LoVo (cell line): ENCODE measurements at regions not wholly inside any gene's neighbourhood (a gene's known extent, or its start where the extent isn't known, plus 50 kb on each side); places are given as distances from the start of the nearest gene placed in this dataset.
A peak's percentile ranks its signal among the peaks of the same experiment; 100 is the strongest.
"Not testable (repeated sequence)": the region's sequence is repeated elsewhere in the genome, so short reads cannot be mapped to it uniquely, and the experiment has no call there.

Experiments
- DNase-seq: peaks from one replicate; pipeline ENCODE4 v3.0.0-alpha.2; 2016; ENCODE audit warnings: low spot score

DNA sequence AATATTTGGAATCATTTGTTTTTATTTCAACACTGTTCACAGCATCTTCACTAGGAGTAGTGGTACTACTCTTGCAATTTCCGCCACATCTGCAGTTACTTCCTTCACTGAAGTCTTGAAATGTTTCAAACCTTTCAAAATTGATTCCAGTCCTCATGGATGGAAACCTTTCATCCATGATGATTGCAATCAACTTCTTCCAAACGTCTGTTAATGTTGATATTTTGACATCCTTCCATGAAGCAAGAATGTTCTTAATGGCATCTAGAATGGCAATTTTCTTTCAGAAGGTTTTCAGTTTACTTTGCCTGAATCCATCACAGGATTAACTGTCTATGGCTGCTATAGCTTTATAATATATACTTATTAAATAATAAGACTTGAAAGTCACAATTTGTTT is 736.8 kb upstream of the CA10 start:
- no peak for DNase-seq

DNA sequence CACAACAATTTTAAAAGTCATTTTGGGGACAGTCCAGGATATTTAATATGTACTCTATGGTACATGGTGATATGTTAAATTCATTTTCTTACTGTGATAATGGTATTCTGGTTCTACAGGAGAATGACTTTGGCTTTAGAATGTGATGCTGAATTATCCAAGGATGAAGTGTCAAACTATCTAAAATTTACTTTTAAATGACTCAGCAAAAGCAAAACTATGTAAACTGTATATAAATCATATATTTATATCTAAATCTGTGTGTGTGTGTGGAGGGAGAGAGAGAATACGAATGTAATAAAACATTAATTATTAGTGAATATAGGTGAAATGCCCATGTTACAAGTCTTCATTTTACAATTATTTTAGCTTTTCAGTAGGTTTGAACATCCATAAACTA is 733.8 kb upstream of the CA10 start:
- no peak for DNase-seq

DNA sequence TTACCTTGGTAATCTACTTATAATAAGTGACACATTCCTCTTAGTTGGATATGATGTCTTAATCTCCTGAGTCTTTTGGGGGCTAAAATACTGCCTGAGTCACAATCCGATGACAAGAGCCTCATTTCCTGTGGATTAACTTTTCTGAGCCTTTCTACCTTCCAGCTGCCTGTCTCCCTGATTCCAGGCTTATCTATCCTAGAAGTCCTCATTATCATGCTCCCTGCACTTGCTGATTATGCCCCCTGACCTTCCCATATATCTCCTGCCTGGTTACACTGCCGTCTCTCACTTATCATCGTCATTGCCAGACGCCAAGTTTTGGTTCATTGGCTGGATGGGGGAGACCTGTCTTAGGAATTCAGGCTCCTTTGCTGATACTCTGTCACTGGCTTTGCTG is 727.4 kb upstream of the CA10 start:
- DNase-seq: no peak

DNA sequence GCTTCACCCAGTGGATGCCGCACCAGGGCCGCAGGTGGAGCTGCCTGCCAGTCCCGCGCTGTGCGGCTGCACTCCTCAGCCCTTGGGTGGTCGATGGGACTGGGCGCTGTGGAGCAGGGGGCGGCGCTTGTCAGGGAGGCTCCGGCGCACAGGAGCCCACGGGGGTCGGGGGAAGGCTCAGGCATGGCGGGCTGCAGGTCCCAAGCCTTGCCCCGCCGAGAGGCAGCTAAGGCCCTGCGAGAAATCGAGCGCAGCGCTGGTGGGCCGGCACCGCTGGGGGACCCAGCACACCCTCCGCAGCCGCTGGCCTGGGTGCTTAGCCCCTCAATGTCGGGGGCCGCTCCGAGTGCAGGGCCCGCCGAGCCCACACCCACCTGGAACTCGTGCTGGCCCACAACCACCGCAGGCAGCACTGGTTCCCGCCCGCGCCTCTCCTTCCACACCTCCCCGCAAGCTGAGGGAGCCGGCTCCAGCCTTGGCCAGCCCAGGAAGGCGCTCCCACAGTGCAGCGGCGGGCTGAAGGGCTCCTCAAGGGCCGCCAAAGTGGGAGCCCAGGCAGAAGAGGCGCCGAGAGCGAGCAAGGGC is 725.5 kb upstream of the CA10 start:
- not testable (repeated sequence) for DNase-seq

DNA sequence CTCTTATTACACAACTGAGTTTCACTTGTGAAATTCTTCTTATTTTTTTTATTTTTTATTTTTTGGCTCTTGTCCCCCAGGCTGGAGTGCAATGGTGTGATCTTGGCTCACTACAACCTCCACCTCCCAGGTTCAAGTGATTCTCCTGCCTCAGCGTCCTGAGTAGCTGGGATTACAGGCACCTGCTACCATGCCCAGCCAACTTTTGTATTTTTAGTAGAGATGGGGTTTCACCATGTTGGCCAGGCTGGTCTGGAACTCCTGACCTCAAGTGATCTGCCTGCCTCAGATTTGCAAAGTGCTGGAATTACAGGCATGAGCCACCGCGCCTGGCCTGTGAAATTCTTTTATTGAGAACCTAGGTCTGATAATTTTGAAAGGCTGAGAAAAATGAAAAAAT is 688.3 kb upstream of the CA10 start:
- DNase-seq: not testable (repeated sequence)

DNA sequence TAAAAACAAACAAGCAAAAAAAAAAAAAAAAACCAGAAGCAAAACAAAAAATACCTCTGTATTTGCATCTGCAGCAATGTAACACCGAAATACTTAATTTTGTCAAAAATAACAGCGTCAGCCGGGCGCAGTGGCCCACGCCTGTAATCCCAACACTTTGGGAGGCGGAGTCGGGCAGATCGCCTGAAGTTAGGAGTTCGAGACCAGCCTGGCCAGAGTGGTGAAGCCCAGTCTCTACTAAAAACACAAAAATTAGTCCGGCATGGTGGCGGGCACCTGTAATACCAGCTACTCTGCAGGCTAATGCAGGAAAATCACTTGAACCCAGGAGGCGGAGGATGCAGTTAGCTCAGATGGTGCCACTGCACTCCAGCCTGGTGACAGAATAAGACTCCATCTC is 683.5 kb upstream of the CA10 start:
- DNase-seq: no peak

DNA sequence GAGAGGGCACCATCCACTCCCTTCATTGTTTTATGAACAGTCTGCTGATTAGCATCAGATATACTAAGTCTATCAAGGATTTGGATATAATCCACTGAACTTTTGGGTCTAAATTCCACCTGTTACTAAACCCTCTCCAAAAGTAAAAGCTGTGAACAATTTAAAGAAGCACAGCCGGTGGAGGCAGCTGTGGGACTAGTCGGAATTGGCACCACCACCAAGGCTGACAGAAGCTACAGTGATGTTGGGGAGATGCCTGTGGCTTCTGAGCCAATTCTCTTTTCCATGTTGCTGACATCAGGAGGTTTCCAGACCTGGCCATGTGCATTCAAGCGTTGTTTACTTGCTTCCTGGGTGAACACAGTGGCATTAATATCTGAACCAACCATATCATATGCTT is 679.0 kb upstream of the CA10 start:
- DNase-seq: no peak

DNA sequence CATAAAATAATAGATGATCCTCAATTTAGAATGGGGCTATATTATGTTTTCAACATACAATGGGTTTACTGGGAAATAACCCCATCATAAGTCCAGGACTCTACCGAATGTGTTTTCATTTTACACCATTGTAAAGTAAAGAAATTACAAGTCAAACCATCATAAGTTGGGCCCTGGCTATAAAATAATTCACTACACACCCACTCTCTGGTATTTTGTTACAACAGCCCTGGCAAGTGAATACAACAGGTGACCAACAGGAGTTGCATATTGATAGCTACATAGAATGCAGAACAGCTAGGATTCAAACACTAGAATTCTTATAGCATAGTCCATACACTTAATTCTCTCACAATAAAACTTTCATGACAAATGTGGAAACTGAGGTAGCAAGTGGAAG is 673.0 kb upstream of the CA10 start:
- DNase-seq: no peak

DNA sequence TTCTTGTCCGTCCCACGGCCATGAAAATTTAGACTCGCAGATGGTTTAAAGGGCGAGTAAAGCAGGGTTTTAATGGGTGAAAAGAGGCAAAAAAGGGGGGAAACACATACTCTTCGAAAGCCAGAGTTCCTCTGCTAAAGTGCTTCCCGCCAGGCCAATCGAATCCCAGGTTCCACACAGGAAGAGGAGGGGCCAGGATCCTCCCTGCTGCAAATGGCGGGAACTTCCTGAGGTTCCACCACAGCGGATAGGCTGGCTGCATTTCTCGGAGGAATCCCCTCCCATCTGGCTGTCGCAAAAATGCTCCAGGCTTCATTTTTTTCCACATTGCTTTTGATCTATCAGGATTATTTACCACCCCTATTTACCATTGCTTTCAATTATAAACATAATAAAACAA is 670.1 kb upstream of the CA10 start:
- no peak for DNase-seq

DNA sequence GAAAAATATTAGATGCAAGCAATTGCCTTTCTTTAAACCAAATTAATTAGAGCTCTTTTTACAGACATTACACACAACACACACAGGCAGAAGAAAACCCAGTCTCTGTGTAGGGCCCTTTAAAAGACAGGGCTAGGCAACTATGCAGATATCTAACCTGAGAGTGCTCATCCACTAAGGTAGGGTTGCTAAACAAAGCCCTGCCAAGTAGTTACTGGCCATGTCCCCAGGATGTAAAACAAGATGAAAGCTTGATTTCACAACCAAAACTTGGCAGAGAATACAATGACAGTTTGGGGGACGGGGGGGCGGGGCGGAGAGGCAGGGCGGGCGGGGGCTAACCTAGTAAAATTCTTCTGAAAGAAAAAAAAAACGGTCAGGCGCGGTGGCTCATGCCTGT is 669.0 kb upstream of the CA10 start:
- peak; percentile 57 for DNase-seq

DNA sequence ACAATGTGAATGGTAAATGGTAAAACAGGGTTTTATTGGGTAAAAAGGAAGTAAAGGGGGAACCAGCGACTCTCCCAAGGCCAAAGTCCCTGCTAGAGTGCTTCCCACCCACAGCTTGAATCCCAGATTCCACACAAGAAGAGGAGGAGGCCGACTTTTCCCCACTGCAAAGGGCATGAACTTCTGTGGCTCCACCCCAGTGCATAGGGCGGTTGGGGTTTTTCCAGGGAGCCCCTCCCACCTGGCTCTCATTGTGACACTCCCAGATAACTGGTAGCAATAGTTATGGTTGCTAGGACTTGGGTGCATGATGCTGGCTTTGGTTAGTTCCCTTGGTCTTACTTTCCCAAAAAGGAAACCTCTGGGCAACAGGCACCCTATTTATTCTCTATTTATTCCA is 666.0 kb upstream of the CA10 start:
- peak; percentile 39 for DNase-seq

DNA sequence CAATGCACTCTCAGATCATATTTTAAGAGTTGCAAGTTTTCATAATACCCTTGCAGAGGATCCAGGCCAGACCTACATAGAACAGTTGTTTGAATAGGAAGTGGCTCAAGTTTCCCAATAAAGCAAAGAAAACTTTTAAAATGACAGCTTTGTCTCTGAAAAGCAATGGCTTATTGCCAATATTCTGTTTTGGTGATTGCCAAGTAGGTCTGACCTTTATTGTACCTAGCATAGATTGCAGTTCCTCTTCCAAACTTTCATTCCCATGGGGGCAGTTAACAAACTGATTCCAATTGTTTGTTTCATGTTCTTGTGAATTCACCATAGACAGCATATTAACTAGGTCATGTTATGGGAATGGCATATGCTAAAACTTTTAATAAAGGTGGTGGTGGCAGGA is 664.6 kb upstream of the CA10 start:
- no peak for DNase-seq

DNA sequence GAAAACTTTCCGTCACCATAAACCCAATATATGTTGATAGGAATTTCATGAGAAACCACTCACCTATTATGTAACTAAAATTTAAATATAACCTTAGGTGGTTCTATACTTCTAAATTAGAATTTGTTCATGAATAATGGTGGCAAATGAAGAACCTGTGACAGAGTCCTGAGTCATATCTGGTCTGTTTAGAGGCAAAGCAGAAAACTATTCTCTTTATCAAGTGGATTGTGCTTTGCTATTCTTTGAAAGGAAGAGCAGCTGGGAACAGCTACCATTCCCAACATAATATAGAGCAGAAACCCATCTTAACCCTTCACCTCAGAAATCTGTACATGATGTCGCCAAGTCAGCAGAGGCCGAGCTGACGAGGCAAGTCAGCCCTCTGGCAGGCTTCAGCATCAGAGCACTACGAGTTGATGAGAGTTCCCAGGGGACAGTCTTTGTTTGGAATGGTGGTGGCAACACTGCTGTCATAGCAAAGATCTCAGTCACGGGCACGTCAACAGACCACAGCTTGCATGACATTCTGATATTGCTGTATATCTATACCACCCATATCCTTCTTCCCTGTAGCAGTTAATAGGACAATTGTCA is 631.9 kb upstream of the CA10 start:
- DNase-seq: no peak

DNA sequence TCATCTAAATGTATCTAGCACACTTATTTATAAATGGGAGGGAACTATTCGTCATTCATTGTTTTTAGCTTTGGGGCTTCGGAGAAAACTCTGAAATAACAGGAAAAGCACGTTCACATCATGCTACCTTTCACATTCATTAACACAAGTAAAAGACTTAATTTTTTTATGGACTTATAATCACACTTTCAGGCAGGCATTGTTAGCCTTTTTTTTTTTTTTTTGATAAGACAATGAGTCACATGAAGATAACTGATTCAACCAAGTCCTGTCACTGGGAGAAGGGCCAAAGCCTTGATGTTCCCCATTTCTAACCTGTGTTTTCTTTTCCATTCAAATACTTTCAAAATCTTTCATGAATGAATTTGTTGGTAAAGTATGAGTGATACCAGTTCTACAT is 631.3 kb upstream of the CA10 start:
- no peak for DNase-seq

DNA sequence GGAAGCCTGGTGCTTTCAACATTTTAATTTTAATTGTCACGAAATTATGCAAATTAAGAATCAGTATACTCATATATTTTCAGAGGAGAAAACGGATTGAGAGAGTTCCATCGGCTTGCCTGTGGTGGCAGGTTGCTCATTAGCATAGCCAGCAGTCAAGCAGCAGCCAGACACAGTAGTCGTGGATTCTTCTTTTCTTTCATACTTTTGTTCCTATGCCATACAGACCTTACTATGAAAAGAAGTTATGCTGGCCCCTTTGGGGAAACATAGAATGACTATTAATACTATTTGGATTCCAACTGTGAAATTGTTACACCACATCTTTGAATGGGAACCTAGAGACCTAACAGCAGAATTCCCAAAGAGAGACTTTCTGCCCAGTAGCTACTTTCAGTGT is 617.7 kb upstream of the CA10 start:
- DNase-seq: no peak

DNA sequence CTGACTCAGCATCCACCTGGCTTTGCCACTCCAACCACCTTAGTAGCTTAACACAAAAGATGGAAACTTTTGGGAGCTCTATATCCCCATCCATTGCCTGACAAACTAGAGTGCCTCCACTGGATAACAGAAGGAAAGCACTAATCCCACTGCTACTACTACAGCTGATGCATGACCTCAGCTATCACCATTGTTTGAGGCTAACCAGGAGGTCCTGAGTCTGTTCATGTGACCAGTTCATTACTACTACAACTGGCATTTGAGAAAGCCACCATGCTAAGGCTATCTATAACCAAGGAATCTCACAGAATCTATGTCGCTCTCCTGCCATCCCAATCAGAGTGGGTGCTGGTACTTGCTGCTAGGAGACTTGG is 604.3 kb upstream of the CA10 start:
- no peak for DNase-seq

DNA sequence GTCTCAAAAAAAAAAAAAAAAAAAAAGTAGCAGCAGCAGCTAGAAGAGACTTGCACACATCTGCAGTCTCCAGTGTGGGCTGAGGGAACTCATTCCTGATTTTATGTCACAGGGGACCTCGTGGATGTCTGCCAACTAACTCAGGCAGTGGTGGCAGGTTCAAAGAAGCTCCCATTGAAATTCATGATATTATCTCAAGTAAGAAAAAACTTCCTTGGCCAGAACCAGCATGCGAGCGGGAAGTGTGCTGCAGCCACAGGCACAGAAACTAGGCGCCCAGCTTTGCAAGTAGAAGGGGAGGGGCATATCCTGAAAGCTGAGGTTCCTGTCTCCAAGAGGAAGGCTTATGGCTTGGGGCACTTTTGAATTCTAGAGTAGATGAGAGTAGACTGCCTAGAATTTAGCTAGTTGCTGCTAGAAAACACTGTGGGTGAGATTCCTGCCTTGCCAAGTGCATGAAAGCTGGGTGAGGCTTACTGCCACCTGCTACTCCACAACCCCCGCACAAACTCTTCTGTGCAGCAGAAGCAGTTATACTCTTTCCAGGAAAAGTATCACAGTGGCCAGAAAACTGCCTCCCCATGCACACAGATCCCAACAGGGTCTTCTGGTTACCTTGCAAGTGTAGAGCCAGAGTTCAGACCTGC is 603.8 kb upstream of the CA10 start:
- no peak for DNase-seq

DNA sequence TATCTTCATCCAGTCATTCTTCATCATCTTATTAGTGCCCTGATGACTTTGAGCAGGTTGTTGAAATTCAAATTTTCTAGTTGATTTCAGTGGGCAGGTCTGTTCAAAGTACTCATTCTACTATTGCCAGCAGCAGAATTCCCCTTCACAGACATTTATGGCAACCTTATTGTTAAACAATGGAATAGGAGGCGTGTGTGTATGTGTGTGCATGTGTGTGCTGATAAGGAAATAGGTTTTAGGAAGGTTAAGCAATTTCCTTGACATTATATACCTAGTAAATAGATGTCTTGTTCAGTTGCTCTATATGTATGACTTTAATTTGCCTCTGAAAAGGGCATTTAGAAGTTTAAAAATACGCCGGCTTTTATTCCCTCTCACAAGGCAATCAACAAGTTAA is 601.4 kb upstream of the CA10 start:
- no peak for DNase-seq

DNA sequence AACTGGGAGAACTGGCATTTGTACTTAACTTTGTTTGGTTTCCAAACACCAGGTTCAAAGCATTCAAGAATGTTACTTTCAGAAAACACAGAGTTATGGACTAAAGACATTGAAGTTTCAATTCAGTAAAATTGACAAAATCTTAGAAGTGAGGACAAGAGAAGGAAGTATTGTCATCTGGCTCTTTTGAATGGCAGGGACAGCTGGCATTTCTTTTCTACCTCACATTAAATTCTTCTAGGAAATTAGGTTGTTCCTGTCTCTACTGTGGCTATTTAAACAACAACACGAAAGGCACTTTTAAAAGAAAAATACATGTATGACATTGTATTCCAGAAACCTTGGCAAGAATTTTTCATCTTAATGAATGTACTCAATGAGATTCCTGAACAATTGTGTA is 600.0 kb upstream of the CA10 start:
- no peak for DNase-seq

DNA sequence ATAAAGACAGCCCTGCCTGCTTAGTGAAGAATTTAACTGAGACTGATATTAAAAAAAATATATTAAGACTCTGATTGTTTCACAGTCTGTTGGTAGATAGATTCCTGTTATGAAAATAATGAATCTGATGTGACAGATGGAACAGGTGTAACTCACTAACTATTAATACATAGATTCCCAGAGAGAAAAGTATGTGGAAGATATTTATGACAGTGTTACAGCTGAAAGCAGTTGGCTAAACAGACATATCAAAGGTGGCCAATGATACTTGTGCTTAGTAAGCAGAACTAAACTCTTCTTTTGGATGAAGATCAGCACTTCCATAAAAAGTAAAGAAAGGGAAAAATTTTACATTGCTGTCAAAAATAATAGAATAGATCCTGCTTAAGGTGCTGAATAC is 598.2 kb upstream of the CA10 start:
- DNase-seq: no peak

DNA sequence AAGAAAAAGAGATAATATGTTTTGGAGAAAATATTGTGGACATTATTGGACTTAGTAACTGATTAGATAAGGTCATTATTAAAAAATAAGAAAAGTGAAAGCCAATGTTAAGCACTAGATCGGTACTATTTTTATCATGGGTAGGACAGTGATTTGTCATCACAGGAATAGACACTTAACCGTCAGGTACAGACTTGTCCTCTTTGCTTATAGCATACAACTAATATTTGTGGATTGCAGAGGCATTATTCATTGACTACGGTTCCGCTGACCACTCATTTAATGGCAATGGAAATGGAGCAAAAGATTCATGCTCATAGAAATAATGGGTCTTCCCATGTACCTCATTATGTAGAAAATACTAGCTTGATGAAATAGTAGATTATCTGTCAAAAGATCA is 596.3 kb upstream of the CA10 start:
- DNase-seq: no peak

DNA sequence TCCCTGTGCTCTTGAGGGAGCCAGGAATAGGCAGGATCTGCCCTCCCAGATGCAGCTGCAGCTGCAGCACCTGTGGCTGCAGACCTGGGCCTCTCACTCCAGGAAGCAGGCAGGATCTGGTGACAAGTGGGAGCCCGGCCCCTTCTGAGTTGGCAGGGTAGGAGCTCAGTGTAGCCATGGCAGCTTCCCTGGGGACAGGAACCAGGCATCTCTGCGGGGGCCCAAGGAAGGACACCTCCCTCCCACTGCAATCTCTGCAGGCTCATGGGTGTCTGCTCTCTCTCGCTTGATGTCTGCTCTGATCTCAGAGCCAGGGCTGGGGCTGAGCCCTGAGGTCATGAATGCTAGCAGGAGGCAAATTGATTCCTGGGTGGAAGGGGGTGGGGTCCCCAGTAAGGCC is 592.5 kb upstream of the CA10 start:
- DNase-seq: no peak

DNA sequence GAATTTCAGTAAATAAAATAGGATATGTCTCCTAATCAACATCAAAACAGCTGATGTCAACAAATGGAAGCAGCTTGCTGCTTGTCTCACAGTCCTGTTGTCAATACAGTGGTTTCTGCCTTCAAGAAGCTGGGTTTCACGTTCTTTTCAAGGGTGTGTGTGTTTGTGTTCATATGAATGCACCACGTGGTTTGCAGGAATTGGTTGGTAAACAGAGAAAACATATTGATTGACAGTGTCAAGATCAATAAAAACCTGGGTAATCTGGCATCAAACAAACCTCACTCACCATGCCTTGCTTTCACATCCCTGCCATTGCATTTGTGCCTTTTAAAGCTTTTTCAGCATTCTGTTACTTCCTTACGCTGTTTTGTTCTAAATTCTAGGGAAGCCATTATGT is 585.7 kb upstream of the CA10 start:
- DNase-seq: no peak

DNA sequence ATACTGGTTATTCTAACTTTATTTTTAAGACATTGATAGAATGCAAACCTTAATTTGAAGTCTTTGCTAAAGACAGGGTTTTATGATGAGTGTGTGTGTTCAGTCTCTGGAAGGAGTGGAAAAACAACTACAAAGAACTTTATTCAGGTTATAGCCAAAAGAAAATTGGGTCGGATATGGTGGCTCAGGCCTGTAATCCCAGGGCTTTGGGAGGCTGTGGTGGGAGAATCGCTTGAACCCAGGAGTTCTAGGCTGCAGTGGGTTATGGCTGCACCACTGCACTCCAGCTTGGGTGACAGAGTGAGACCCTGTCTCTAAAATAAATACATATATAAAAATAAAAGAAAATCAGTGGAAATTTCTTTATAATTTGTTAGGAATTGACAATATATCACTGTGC is 581.5 kb upstream of the CA10 start:
- DNase-seq: no peak
